HL-60 (cell line): ENCODE measurements at regions not wholly inside any gene's neighbourhood (a gene's known extent, or its start where the extent isn't known, plus 50 kb on each side); places are given as distances from the start of the nearest gene placed in this dataset.

Source experiments
- DNase-seq, 2 experiments: peaks; one replicate each; pipeline ENCODE4 v3.0.0-alpha.2; 2010 to 2020; ENCODE audit warnings: low read depth in 1 of 2, low spot score in 1 of 2
- H3K27ac ChIP-seq: fragments of 250-450 bp; sonication (Bioruptor Pico); replicated peaks from 2 replicates; pipeline ENCODE4 v1.5.1; 2020; ENCODE audit warnings: mild to moderate bottlenecking, moderate library complexity
- H3K27me3 ChIP-seq: fragments of 250-450 bp; sonication (Bioruptor Pico); 2 replicates; pipeline ENCODE4 v1.5.1; 2021; ENCODE audit warnings: mild to moderate bottlenecking, moderate library complexity; ENCODE audit not compliant: insufficient read depth, poor library complexity, severe bottlenecking
- H3K4me3 ChIP-seq: replicated peaks from 2 replicates; pipeline ENCODE4 v1.5.1; 2011; ENCODE audit warnings: mild to moderate bottlenecking, control low read depth, low read length; ENCODE audit not compliant: insufficient read depth
- GABPA ChIP-seq: IDR thresholded peaks from 2 replicates; pipeline ENCODE4 v1.6.1; 2012; ENCODE audit warnings: low read depth
- POLR2AphosphoS5 ChIP-seq: IDR thresholded peaks from 2 replicates; pipeline ENCODE4 v1.6.1; 2012; ENCODE audit warnings: low read depth
- SPI1 ChIP-seq: IDR thresholded peaks from 2 replicates; pipeline ENCODE4 v1.6.1; 2012; ENCODE audit warnings: low read depth, mild to moderate bottlenecking, borderline replicate concordance
- TF ChIP-seq, protein P1 (sequence below): IDR thresholded peaks from 2 replicates; pipeline ENCODE4 v1.6.1; 2012; ENCODE audit warnings: low read depth; ENCODE audit not compliant: insufficient replicate concordance
- TF ChIP-seq, protein P2 (sequence below): IDR thresholded peaks from one replicate; pipeline ENCODE4 v1.5.1; 2011; ENCODE audit warnings: low read length, control low read depth, inconsistent platforms; ENCODE audit not compliant: insufficient read depth

GRCh38 chr5:104987074-104987473 lies 1424.5 kb upstream of the NUDT12 start:
- no peak overlapping the region for H3K27ac ChIP-seq
- H3K4me3 ChIP-seq, result no peak overlapping the region
- no peak for DNase-seq
- no peaks in the 10 kb centered on the region for H3K27me3 ChIP-seq
- TF ChIP-seq, protein P1, sequence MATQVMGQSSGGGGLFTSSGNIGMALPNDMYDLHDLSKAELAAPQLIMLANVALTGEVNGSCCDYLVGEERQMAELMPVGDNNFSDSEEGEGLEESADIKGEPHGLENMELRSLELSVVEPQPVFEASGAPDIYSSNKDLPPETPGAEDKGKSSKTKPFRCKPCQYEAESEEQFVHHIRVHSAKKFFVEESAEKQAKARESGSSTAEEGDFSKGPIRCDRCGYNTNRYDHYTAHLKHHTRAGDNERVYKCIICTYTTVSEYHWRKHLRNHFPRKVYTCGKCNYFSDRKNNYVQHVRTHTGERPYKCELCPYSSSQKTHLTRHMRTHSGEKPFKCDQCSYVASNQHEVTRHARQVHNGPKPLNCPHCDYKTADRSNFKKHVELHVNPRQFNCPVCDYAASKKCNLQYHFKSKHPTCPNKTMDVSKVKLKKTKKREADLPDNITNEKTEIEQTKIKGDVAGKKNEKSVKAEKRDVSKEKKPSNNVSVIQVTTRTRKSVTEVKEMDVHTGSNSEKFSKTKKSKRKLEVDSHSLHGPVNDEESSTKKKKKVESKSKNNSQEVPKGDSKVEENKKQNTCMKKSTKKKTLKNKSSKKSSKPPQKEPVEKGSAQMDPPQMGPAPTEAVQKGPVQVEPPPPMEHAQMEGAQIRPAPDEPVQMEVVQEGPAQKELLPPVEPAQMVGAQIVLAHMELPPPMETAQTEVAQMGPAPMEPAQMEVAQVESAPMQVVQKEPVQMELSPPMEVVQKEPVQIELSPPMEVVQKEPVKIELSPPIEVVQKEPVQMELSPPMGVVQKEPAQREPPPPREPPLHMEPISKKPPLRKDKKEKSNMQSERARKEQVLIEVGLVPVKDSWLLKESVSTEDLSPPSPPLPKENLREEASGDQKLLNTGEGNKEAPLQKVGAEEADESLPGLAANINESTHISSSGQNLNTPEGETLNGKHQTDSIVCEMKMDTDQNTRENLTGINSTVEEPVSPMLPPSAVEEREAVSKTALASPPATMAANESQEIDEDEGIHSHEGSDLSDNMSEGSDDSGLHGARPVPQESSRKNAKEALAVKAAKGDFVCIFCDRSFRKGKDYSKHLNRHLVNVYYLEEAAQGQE, result no peak
- TF ChIP-seq SPI1 (no peak), GABPA (no peak), POLR2AphosphoS5 (no peak)
- TF ChIP-seq, protein P2, sequence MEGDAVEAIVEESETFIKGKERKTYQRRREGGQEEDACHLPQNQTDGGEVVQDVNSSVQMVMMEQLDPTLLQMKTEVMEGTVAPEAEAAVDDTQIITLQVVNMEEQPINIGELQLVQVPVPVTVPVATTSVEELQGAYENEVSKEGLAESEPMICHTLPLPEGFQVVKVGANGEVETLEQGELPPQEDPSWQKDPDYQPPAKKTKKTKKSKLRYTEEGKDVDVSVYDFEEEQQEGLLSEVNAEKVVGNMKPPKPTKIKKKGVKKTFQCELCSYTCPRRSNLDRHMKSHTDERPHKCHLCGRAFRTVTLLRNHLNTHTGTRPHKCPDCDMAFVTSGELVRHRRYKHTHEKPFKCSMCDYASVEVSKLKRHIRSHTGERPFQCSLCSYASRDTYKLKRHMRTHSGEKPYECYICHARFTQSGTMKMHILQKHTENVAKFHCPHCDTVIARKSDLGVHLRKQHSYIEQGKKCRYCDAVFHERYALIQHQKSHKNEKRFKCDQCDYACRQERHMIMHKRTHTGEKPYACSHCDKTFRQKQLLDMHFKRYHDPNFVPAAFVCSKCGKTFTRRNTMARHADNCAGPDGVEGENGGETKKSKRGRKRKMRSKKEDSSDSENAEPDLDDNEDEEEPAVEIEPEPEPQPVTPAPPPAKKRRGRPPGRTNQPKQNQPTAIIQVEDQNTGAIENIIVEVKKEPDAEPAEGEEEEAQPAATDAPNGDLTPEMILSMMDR, result no peak

GRCh38 chr5:104977529-104977928 lies 1414.9 kb upstream of the NUDT12 start:
- Histone ChIP-seq H3K4me3 (no peak overlapping the region), H3K27ac (no peak overlapping the region), H3K27me3 (no peaks in the 10 kb centered on the region)
- DNase-seq, result no peak
- TF ChIP-seq, protein P1, result no peak
- TF ChIP-seq, protein P2, result no peak
- TF ChIP-seq SPI1, result no peak
- TF ChIP-seq GABPA, result no peak
- TF ChIP-seq POLR2AphosphoS5, result no peak

- TF ChIP-seq, protein P2, result no peak
- TF ChIP-seq, protein P1, result no peak
- TF ChIP-seq SPI1, result no peak
- TF ChIP-seq GABPA, result no peak
- no peak for TF ChIP-seq POLR2AphosphoS5
- H3K4me3 ChIP-seq, result no peak overlapping the region
- H3K27ac ChIP-seq, result no peak overlapping the region
- DNase-seq, result no peak
- no peaks in the 10 kb centered on the region for H3K27me3 ChIP-seq
Observed at GRCh38 chr5:104967806-104968410, 1405.3 kb upstream of the NUDT12 start.
